Uterus (tissue), 3 donors: ENCODE measurements at regions not wholly inside any gene's neighbourhood (a gene's known extent, or its start where the extent isn't known, plus 50 kb on each side); places are given as distances from the start of the nearest gene placed in this dataset.

Experiments
- DNase-seq, 2 donors: peaks; one replicate each; pipeline ENCODE4 v3.0.0-alpha.2; 2019 to 2020
- H3K27ac ChIP-seq, 2 donors: fragments of 200-600 bp; sonication (generic); 1 replicate in 1 of 2; 2 replicates in 1 of 2; pipeline ENCODE4 v1.5.1; 2016 to 2018
- H3K27me3 ChIP-seq, 2 donors: fragments of 200-600 bp; sonication (generic); one replicate each; pipeline ENCODE4 v1.5.1; 2018 to 2019; ENCODE audit warnings: control low read depth in 1 of 2
- H3K36me3 ChIP-seq, 2 donors: fragments of 200-600 bp; sonication (generic); one replicate each; pipeline ENCODE4 v1.5.1; 2019; ENCODE audit warnings: control low read depth in 1 of 2
- H3K4me1 ChIP-seq, 2 donors: fragments of 200-600 bp; sonication (generic); one replicate each; pipeline ENCODE4 v1.5.1; 2018 to 2019; ENCODE audit warnings: control low read depth in 1 of 2
- H3K4me3 ChIP-seq, 2 donors: fragments of 200-600 bp; sonication (generic); 1 replicate in 1 of 2; 2 replicates in 1 of 2; pipeline ENCODE4 v1.5.1; 2018 to 2019; ENCODE audit warnings: mild to moderate bottlenecking in 1 of 2
- H3K9me3 ChIP-seq, 2 donors: fragments of 200-600 bp; sonication (generic); one replicate each; pipeline ENCODE4 v1.5.1; 2019; ENCODE audit warnings: control low read depth in 1 of 2
- POLR2A ChIP-seq, 2 donors: fragments of 450-650 bp; IDR thresholded peaks; one replicate each; pipeline ENCODE4 v1.6.1; 2016; ENCODE audit warnings: antibody characterized with exemption in 2 of 2, mild to moderate bottlenecking in 1 of 2, moderate library complexity in 1 of 2
- intact Hi-C: fragments of 100-400 bp; cut with DNase I; formaldehyde crosslinking; loops from one replicate; pipeline ENCODE4 v1.15.1; 2023; ENCODE audit warnings: low total_unique reads
- TF ChIP-seq, protein P1 (sequence below), 4 experiments: fragments of 200-600 bp in 2 of 4; fragments of 450-650 bp in 2 of 4; sonication (generic) in 2 of 4; IDR thresholded peaks; one replicate each; pipeline ENCODE4 v1.5.1; 2016 to 2019; ENCODE audit warnings: antibody characterized with exemption in 4 of 4, mild to moderate bottlenecking in 2 of 4, moderate library complexity in 1 of 4
- donor health status: DM: yes; HTN: yes; CAD: no.

DNA sequence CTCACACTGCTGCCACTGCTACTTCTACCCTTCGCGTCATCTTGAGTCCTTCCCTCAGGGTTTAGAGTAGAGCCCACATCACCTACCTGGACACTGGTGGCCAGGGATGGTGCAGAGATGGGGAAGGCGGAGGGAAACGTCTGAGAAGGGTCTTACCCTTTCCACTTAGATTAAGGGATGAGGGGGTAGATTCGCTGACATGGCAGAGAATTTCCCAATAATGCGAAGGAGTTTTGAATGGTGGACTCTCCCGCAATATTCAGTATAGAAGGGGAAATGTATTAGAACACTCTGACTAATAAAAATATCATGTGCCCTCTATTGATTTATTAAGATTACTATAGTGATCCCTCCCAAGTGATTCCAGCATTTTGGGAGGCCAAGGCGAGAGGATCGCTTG, 209.5 kb upstream of the KIAA1217 start:
- TF ChIP-seq, protein P1, sequence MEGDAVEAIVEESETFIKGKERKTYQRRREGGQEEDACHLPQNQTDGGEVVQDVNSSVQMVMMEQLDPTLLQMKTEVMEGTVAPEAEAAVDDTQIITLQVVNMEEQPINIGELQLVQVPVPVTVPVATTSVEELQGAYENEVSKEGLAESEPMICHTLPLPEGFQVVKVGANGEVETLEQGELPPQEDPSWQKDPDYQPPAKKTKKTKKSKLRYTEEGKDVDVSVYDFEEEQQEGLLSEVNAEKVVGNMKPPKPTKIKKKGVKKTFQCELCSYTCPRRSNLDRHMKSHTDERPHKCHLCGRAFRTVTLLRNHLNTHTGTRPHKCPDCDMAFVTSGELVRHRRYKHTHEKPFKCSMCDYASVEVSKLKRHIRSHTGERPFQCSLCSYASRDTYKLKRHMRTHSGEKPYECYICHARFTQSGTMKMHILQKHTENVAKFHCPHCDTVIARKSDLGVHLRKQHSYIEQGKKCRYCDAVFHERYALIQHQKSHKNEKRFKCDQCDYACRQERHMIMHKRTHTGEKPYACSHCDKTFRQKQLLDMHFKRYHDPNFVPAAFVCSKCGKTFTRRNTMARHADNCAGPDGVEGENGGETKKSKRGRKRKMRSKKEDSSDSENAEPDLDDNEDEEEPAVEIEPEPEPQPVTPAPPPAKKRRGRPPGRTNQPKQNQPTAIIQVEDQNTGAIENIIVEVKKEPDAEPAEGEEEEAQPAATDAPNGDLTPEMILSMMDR (IDR thresholded peaks at IDR 0.05) = no peak
- no peak for TF ChIP-seq POLR2A (IDR thresholded peaks at IDR 0.05)
- no peak for DNase-seq
- H3K4me1 ChIP-seq = no peaks in the 10 kb centered on the region
- intact Hi-C loops = no loop called here
- no peak overlapping the region for H3K27ac ChIP-seq
- H3K4me3 ChIP-seq = no peak overlapping the region
- no peaks in the 10 kb centered on the region for H3K9me3 ChIP-seq
- H3K27me3 ChIP-seq = no peaks in the 10 kb centered on the region
- no peaks in the 10 kb centered on the region for H3K36me3 ChIP-seq

DNA sequence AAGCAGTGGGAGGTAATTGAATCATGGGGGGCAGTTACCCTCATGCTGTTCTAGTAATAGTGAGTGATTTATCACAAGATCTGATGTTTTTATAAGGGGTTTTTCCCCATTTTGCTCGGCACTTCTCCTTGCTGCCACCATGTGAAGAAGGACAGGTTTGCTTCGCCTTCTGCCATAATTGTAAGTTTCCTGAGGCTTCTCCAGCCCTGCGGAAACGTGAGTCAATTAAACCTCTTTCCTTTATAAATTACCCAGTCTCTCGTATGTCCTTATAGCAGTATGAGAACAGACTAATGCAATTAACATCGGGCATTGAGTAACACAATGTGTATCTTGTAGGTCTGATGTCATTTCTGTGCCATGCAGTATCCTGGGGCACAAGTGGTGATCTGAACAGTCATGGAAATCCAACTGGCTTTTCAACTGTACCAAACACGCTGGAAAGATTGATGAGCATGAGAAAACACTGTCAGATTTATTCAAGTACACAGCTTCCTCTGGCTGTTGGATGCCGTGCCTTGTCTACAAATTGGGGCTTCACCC, 208.6 kb upstream of the KIAA1217 start:
- Histone ChIP-seq H3K36me3 (no peaks in the 10 kb centered on the region), H3K9me3 (no peaks in the 10 kb centered on the region), H3K4me1 (no peaks in the 10 kb centered on the region), H3K27ac (no peak overlapping the region), H3K27me3 (no peaks in the 10 kb centered on the region), H3K4me3 (no peak overlapping the region)
- DNase-seq = no peak
- no peak for TF ChIP-seq POLR2A (IDR thresholded peaks at IDR 0.05)
- TF ChIP-seq, protein P1 (IDR thresholded peaks at IDR 0.05) = no peak
- intact Hi-C loops = no loop called here

DNA sequence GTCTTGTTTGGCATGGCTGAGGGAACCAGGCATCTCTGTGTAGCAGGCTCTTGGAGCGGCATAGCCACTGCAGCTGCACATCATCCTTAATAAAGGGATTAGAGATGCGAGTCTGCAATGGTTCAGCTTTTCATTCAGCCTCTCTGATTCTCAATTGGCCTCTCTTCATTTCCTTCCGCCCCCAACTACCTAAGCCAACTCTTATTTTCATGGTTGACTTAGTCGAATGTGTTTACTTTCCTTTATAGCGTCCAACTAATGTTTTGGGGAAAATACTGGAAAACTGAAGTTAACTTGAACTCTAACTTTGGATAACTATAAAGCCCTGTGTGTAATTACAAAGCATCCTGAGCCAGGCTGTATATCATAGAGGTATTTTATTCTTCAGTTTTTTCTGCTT, 202.2 kb upstream of the KIAA1217 start:
- DNase-seq = no peak
- no peaks in the 10 kb centered on the region for H3K4me1 ChIP-seq
- TF ChIP-seq, protein P1 (IDR thresholded peaks at IDR 0.05) = no peak
- no peak for TF ChIP-seq POLR2A (IDR thresholded peaks at IDR 0.05)
- H3K9me3 ChIP-seq = no peaks in the 10 kb centered on the region
- H3K27ac ChIP-seq = no peak overlapping the region
- intact Hi-C loops = no loop called here
- no peaks in the 10 kb centered on the region for H3K27me3 ChIP-seq
- no peak overlapping the region for H3K4me3 ChIP-seq
- H3K36me3 ChIP-seq = no peaks in the 10 kb centered on the region

DNA sequence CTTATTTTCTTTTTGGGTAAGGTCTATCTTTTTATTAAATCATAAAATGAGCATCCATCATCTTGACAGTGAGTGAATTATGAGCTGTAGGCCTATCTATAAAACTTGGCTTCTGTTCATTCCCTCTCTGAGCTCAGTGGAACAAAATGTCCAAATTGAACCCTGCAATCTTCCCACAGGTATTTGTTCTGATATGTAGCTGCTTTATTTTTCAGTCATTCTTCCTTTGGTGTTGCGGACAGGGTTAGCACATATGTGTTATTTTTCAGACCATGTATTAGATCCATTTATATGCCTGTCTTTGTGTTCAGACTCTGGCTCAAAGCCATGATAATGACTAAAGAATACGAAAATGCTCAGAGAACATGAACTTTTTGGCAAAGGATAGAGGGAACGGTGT, 201.6 kb upstream of the KIAA1217 start:
- Histone ChIP-seq H3K4me1 (no peaks in the 10 kb centered on the region), H3K4me3 (no peak overlapping the region), H3K9me3 (no peaks in the 10 kb centered on the region), H3K36me3 (no peaks in the 10 kb centered on the region), H3K27ac (no peak overlapping the region), H3K27me3 (no peaks in the 10 kb centered on the region)
- DNase-seq = no peak
- intact Hi-C loops = no loop called here
- TF ChIP-seq, protein P1 (IDR thresholded peaks at IDR 0.05) = no peak
- no peak for TF ChIP-seq POLR2A (IDR thresholded peaks at IDR 0.05)

DNA sequence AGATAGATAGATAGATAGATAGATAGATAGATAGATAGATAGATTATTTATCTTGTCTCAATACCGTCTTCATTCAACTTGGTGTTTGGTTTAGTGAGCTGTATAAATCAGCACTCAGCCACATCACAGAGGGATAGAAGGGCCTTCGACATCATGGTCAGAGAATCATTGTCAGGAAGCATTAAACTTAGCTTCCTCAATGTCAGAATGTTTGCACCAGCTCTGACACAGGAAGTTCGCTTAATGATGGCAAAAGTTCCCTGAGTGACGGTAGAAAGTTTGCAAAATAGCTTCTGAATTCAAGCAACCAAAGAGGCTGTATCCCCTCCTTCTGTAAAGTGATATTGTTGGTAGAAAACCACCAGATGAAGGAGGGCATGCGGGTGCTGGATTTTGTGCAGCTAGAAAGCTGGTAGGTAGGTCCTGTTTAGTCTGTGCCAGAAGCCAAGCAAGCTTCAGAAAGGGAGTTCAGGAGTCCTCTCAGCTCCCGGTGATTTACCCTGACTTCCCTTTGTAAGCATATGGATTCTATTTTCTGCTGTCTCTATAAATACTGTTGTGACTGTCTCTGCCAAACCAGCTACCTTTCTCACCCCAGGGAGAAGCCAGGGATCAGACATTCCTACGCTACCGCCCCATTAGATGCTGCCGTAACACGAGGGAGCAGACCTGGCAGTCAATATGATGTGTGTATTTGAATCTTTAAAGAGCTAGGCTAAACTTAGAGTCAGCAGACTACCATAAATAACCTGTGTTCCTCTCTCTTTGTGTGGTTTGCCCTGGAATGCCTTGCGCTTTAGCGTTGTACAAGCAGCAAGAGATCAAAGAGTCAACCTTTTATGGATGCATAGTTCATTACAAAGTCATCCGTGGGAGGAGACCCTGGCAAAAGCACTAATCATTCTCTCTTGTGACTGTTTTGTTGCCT, 200.5 kb upstream of the KIAA1217 start:
- Histone ChIP-seq H3K9me3 (no peaks in the 10 kb centered on the region), H3K4me1 (no peaks in the 10 kb centered on the region), H3K36me3 (no peaks in the 10 kb centered on the region), H3K27me3 (no peaks in the 10 kb centered on the region), H3K27ac (no peak overlapping the region), H3K4me3 (no peak overlapping the region)
- DNase-seq = no peak
- TF ChIP-seq POLR2A (IDR thresholded peaks at IDR 0.05) = no peak
- TF ChIP-seq, protein P1 (IDR thresholded peaks at IDR 0.05) = no peak
- intact Hi-C loops = no loop called here
